GM06990 (cell line): ENCODE measurements at regions not wholly inside any gene's neighbourhood (a gene's known extent, or its start where the extent isn't known, plus 50 kb on each side); places are given as distances from the start of the nearest gene placed in this dataset.
"Not testable (repeated sequence)": the region's sequence is repeated elsewhere in the genome, so short reads cannot be mapped to it uniquely, and the experiment has no call there.

ENCODE experiments used
- DNase-seq: peaks from one replicate; pipeline ENCODE4 v3.0.0-alpha.2; 2011; ENCODE audit not compliant: insufficient read length; ENCODE audit errors: extremely low read depth
- H3K27me3 ChIP-seq: replicated peaks from 2 replicates; pipeline ENCODE4 v1.6.0; 2011; ENCODE audit warnings: low read length; ENCODE audit not compliant: control insufficient read depth, insufficient read depth
- H3K36me3 ChIP-seq: 2 replicates; pipeline ENCODE4 v1.5.1; 2011; ENCODE audit warnings: low read length; ENCODE audit not compliant: control insufficient read depth, insufficient read depth
- H3K4me3 ChIP-seq: replicated peaks from 2 replicates; pipeline ENCODE4 v1.5.1; 2011; ENCODE audit warnings: low read depth, mild to moderate bottlenecking, control low read depth, low read length
- CTCF ChIP-seq: IDR thresholded peaks from 2 replicates; pipeline ENCODE4 v1.5.1; 2011; ENCODE audit warnings: low read length, control low read depth, mild to moderate bottlenecking, inconsistent platforms; ENCODE audit not compliant: insufficient read depth, poor library complexity, severe bottlenecking

- Histone ChIP-seq H3K4me3 (no peak overlapping the region), H3K36me3 (no peaks in the 10 kb centered on the region), H3K27me3 (no peaks in the 10 kb centered on the region)
- no peak for DNase-seq
- TF ChIP-seq CTCF: no peak
Observed at GRCh38 chrX:47302396-47302795, 68.0 kb upstream of the ZNF157 start.

- not testable (repeated sequence) for DNase-seq, H3K4me3 ChIP-seq, H3K36me3 ChIP-seq, H3K27me3 ChIP-seq
Observed at GRCh38 chrX:47306471-47307023, 63.8 kb upstream of the ZNF157 start.

GRCh38 chrX:47311932-47312774 lies 58.2 kb upstream of the ZNF157 start:
- TF ChIP-seq CTCF: peak; percentile 71
- DNase-seq: peak; percentile 11
- H3K36me3 ChIP-seq: no peaks in the 10 kb centered on the region
- no peaks in the 10 kb centered on the region for H3K27me3 ChIP-seq
- no peak overlapping the region for H3K4me3 ChIP-seq

GRCh38 chrX:47313056-47313455 lies 57.3 kb upstream of the ZNF157 start:
- Histone ChIP-seq H3K36me3 (no peaks in the 10 kb centered on the region), H3K27me3 (no peaks in the 10 kb centered on the region), H3K4me3 (no peak overlapping the region)
- TF ChIP-seq CTCF: no peak
- no peak for DNase-seq

- no peaks in the 10 kb centered on the region for H3K27me3 ChIP-seq
- no peak for DNase-seq
- TF ChIP-seq CTCF: no peak
- no peaks in the 10 kb centered on the region for H3K36me3 ChIP-seq
- no peak overlapping the region for H3K4me3 ChIP-seq
Observed at GRCh38 chrX:47316276-47317025, 53.9 kb upstream of the ZNF157 start.
